Pancreas (tissue), 10 donors: ENCODE measurements at regions not wholly inside any gene's neighbourhood (a gene's known extent, or its start where the extent isn't known, plus 50 kb on each side); places are given as distances from the start of the nearest gene placed in this dataset.

Source experiments
- ATAC-seq, 4 donors: fragments of 200-7000 bp; cut with Tn5 transposase; one replicate each; pipeline versions ENCODE4 v1.8.0 to v1.9.1; 2020; ENCODE audit warnings: mild to moderate bottlenecking in 4 of 4, moderate library complexity in 4 of 4
- DNase-seq, 6 donors: peaks; one replicate each; pipeline ENCODE4 v3.0.0-alpha.2; 2020
- FAIRE-seq: peaks from 2 replicates; lab custom pipeline; 2012; peaks lifted over from hg19 to GRCh38; lab: Jason Lieb, UNC
- H3K27ac ChIP-seq, 4 donors: fragments of 200-600 bp; sonication (generic); 1 replicate in 3 of 4; 2 replicates in 1 of 4; pipeline versions ENCODE4 v1.5.0 to v1.8.0; 2020
- H3K27me3 ChIP-seq, 4 donors: fragments of 200-600 bp; one replicate each; pipeline ENCODE4 v1.8.0; 2021
- H3K36me3 ChIP-seq, 3 donors: fragments of 200-600 bp; sonication (generic) in 1 of 3; one replicate each; pipeline versions ENCODE4 v1.5.0 to v1.8.0; 2020 to 2021
- H3K4me1 ChIP-seq, 3 donors: fragments of 200-600 bp; one replicate each; pipeline ENCODE4 v1.8.0; 2021
- H3K4me3 ChIP-seq, 4 donors: fragments of 200-600 bp; sonication (generic) in 2 of 4; one replicate each; pipeline versions ENCODE4 v1.5.0 to v1.8.0; 2020 to 2021
- H3K9me3 ChIP-seq, 4 donors: fragments of 200-600 bp; one replicate each; pipeline ENCODE4 v1.8.0; 2021
- WGBS, 2 donors: extraction: QIAGEN DNeasy Blood & Tissue Kit; methylation state at CpG; one replicate each; pipeline ENCODE4 v1.1.7; 2013; 5-methylcytosine and 5-hydroxymethylcytosine counted together
- intact Hi-C, 3 donors: fragments of 100-400 bp; cut with DNase I; formaldehyde crosslinking; loops; one replicate each; pipeline versions ENCODE4 v1.11.1 to v1.14.2; 2022
- TF ChIP-seq, protein P1 (sequence below), 4 donors: fragments of 200-600 bp; sonication (generic) in 3 of 4; IDR thresholded peaks; one replicate each; pipeline versions ENCODE4 v1.5.0 to v1.8.0; 2021; ENCODE audit warnings: antibody characterized with exemption in 4 of 4
- donor health status: healthy with polysubstance abuse.
- donor health status: DM: no; HTN: no; CAD: no; lungs with moderate emphysema.
- donor health status: DM: no; HTN: no; CAD: no.
- donor health status: control.
- donor health status: control.
- donor health status: Bipolar disorder and iron deficiency.
- donor health status: DM: yes; HTN: yes; CAD: no.
- donor health status: DM: no; HTN: no; CAD: no.
- donor health status: DM: no; HTN: no; CAD: no.
- donor health status: DM: yes; HTN: yes; CAD: no.

DNA sequence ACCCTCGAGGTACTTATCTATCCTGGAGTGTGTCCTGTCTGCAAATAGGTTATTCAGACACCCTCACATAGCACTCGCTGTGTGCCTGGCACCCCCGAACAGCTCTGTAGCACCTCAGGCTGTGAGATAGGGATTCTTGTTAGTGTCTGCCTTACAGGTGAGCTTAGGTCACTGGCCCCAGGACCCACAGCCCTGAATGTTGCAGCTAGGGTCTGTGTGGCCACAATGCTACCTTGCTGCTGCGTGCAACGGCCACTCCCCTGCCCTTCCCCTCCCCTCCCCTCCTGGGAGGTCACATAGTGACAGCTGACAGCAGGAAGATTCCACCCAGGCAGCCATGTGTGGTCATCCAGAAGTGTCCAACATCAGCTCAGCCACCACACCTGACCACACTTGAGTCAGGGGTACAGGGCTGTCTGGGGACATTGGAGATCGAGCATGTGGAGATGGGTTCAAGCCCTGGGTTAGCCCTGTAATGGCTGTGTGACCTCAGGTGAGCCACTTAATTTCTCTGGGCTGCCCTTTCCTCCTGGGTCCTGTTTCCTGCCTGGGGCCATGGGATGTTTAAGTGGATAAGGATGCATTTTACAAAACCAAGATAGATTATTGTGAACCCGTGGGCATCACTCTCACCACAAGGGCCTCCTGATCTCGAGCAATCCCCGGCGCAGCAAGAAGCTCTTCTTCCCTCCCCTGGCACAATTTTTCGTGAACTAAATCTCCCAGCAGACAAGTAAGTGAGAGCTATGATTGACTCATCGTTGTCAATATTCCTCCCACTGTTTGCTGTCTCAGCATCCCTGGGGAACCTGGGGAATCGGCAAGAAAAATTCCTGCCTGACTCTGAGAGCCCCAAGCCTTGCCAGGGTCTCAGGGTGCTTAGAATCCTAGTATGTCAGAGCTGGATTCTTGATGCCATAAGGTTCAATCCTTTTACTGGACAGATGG lies 208.7 kb downstream of the PTPRU start:
- no peak for FAIRE-seq
- no peak for ATAC-seq
- Histone ChIP-seq H3K36me3 (no peaks in the 10 kb centered on the region), H3K27ac (no peak overlapping the region), H3K9me3 (no peaks in the 10 kb centered on the region), H3K4me1 (no peaks in the 10 kb centered on the region), H3K4me3 (no peak overlapping the region), H3K27me3 (no peaks in the 10 kb centered on the region)
- intact Hi-C loops: no loop called here
- WGBS, 2 donors: 50 to 57% methylated on average over 13 of the region's 13 CpGs
- no peak for DNase-seq
- TF ChIP-seq, protein P1, sequence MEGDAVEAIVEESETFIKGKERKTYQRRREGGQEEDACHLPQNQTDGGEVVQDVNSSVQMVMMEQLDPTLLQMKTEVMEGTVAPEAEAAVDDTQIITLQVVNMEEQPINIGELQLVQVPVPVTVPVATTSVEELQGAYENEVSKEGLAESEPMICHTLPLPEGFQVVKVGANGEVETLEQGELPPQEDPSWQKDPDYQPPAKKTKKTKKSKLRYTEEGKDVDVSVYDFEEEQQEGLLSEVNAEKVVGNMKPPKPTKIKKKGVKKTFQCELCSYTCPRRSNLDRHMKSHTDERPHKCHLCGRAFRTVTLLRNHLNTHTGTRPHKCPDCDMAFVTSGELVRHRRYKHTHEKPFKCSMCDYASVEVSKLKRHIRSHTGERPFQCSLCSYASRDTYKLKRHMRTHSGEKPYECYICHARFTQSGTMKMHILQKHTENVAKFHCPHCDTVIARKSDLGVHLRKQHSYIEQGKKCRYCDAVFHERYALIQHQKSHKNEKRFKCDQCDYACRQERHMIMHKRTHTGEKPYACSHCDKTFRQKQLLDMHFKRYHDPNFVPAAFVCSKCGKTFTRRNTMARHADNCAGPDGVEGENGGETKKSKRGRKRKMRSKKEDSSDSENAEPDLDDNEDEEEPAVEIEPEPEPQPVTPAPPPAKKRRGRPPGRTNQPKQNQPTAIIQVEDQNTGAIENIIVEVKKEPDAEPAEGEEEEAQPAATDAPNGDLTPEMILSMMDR (IDR thresholded peaks at IDR 0.05): no peak

DNA sequence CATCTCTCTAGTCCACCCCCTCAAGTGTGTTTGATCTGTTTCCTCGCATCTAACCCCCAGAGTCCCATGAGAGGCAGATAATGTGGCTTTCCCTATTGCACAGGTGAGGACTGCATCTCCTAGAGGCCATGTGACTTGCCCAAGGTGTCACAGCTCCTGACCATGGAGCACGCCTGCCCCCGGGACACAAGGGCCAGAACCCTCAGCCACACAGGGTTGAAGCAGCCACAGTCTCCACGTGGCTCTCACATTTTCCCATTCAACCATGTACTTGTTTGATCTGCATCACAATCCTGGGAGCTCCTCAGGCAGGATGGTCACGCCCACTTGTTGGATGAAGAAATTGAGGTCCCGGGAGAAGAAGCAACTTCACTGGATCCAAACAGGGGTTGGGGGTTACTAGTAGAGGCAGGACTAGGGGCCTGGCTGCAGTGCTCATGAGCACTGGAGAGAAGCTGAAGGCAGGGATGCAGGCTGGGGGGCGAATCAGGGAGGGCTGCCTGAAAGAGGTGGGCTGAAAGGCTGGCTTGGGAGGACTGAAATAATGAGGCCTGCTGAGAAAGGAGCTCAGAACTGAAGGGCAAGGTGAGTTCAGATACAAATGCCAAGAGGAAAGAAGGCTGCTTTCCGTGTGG lies 207.9 kb downstream of the PTPRU start:
- ATAC-seq (no peak), FAIRE-seq (no peak), DNase-seq (no peak)
- H3K9me3 ChIP-seq: no peaks in the 10 kb centered on the region
- no peak overlapping the region for H3K4me3 ChIP-seq
- H3K27ac ChIP-seq: no peak overlapping the region
- TF ChIP-seq, protein P1 (IDR thresholded peaks at IDR 0.05): no peak
- intact Hi-C loops: no loop called here
- 57 to 76% methylated on average over 8 of the region's 8 CpGs for WGBS, 2 donors
- no peaks in the 10 kb centered on the region for H3K4me1 ChIP-seq
- no peaks in the 10 kb centered on the region for H3K27me3 ChIP-seq
- no peaks in the 10 kb centered on the region for H3K36me3 ChIP-seq

DNA sequence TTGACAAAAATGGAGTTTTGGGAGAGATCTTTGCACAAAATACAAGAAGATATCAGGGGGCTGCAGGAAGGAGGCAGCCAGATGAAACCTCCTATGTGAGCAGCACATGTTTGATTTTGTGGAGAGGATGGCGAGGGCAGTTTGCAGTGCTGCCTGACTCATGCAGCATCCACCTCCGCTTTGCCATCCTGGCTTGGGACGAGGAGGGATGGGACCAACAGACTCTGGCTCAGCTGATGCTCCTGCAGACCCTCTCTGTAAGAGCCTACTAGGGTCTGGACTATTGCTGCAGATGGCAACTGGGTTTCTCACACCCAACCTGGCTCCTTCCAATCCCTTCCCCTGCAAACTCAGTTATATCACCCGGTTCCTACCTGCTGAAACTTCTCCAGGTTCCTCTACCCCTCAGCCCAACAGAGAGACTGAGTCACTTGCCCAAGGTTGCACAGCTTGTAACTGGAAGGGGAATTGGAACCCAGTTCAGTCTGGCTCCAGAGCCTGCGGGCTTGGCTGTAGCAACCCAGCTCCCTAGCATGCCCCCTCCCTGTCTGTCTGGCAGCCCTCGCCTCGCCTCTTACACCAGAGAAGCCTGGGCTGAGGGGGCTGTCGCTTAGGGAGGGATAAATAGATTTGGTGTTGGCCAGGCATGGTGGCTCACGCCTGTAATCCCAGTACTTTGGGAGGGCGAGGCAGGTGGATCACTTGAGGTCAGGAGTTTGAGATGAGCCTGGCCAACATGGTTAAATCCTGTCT lies 205.8 kb downstream of the PTPRU start:
- H3K4me1 ChIP-seq: no peaks in the 10 kb centered on the region
- H3K9me3 ChIP-seq: no peaks in the 10 kb centered on the region
- FAIRE-seq (no peak), ATAC-seq (no peak), DNase-seq (no peak)
- H3K4me3 ChIP-seq: no peak overlapping the region
- TF ChIP-seq, protein P1 (IDR thresholded peaks at IDR 0.05): no peak
- H3K27me3 ChIP-seq: no peaks in the 10 kb centered on the region
- no peak overlapping the region for H3K27ac ChIP-seq
- WGBS, 2 donors: 55 to 73% methylated on average over 10 of the region's 10 CpGs
- H3K36me3 ChIP-seq: no peaks in the 10 kb centered on the region
- intact Hi-C loops: no loop called here

DNA sequence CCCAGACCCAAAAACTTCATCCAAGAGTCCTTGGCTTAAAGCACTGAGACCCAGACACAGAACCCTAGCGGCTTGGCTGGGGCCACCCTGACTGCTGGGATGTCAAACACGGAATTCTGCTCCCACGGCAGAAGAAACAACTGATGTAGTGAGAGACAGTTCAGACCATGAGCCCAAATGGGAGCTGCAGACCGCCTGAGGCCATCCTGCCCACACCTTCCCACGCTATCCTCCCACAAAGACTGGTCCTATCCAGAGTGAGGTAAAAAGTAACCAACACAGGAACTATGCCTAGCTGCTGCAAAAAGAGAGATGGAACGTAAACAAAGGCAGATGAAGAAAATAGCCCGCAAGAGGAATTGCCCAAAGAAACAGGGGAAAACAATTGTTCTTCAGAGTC lies 203.3 kb downstream of the PTPRU start:
- no peaks in the 10 kb centered on the region for H3K36me3 ChIP-seq
- H3K4me3 ChIP-seq: no peak overlapping the region
- no peak overlapping the region for H3K27ac ChIP-seq
- TF ChIP-seq, protein P1 (IDR thresholded peaks at IDR 0.05): no peak
- intact Hi-C loops: no loop called here
- H3K27me3 ChIP-seq: no peaks in the 10 kb centered on the region
- H3K9me3 ChIP-seq: no peaks in the 10 kb centered on the region
- ATAC-seq (no peak), DNase-seq (no peak), FAIRE-seq (no peak)
- 50 to 59% methylated on average over 7 of the region's 7 CpGs for WGBS, 2 donors
- H3K4me1 ChIP-seq: no peaks in the 10 kb centered on the region
